Panc1 (cell line): ENCODE measurements at regions not wholly inside any gene's neighbourhood (a gene's known extent, or its start where the extent isn't known, plus 50 kb on each side); places are given as distances from the start of the nearest gene placed in this dataset.

Experiments
- ATAC-seq: fragments of 200-7000 bp; cut with Tn5 transposase; 2 replicates; pipeline ENCODE4 v1.9.1; 2020; ENCODE audit warnings: mild to moderate bottlenecking, moderate library complexity
- BruUV-seq: library from RNA; stranded (reverse); fragments of 400-500 nt; replicated peaks from 2 replicates; lab custom pipeline; 2021; lab: Mats Ljungman, UMichigan
- CTCF ChIA-PET: fragments of 300-600 bp; sonication (Branson Sonifier 250); formaldehyde crosslinking; loops from one replicate; lab custom pipeline; 2022; ENCODE audit warnings: antibody characterized with exemption; lab: Charles Lee
- POLR2A ChIA-PET: fragments of 300-600 bp; sonication (Branson Sonifier 250); formaldehyde crosslinking; loops from one replicate; lab custom pipeline; 2022; ENCODE audit warnings: antibody characterized with exemption; lab: Charles Lee
- DNase-seq: peaks from one replicate; pipeline ENCODE4 v3.0.0-alpha.2; 2010; ENCODE audit warnings: low read depth, low spot score
- H3K27ac ChIP-seq: 2 replicates; pipeline ENCODE4 v1.5.1; 2011; ENCODE audit warnings: mild to moderate bottlenecking, low read length, inconsistent platforms
- H3K27me3 ChIP-seq: fragments of 200-500 bp; sonication (Bioruptor generic); 2 replicates; pipeline ENCODE4 v1.6.0; 2014; ENCODE audit warnings: low read length, inconsistent platforms; ENCODE audit not compliant: control insufficient read depth, insufficient read depth
- H3K36me3 ChIP-seq: fragments of 200-500 bp; sonication (Bioruptor generic); 2 replicates; pipeline ENCODE4 v1.5.1; 2014; ENCODE audit warnings: inconsistent platforms, mild to moderate bottlenecking, low read length, moderate library complexity; ENCODE audit not compliant: control insufficient read depth, insufficient read depth
- H3K4me1 ChIP-seq: 2 replicates; pipeline ENCODE4 v1.5.1; 2011; ENCODE audit warnings: inconsistent platforms, mild to moderate bottlenecking, low read length, moderate library complexity; ENCODE audit not compliant: control insufficient read depth, insufficient read depth
- H3K4me3 ChIP-seq, 2 experiments: 2 replicates each; pipeline ENCODE4 v1.5.1; 2011 to 2012; ENCODE audit warnings: low read depth in 2 of 2, low read length in 2 of 2, mild to moderate bottlenecking in 2 of 2, inconsistent platforms in 1 of 2, moderate library complexity in 1 of 2
- H3K9me3 ChIP-seq: fragments of 200-500 bp; sonication (Bioruptor generic); 2 replicates; pipeline ENCODE4 v1.5.1; 2014; ENCODE audit warnings: low read depth, mild to moderate bottlenecking, inconsistent platforms, low read length, moderate library complexity; ENCODE audit not compliant: control insufficient read depth, insufficient read depth
- POLR2AphosphoS5 ChIP-seq: IDR thresholded peaks from 2 replicates; pipeline ENCODE4 v1.6.1; 2012; ENCODE audit warnings: mild to moderate bottlenecking, low read depth, low read length, moderate library complexity
- REST ChIP-seq, 2 experiments: IDR thresholded peaks; 2 replicates each; pipeline ENCODE4 v1.6.1; 2011 to 2012; ENCODE audit warnings: low read depth in 2 of 2, control low read depth in 1 of 2, low read length in 1 of 2, mild to moderate bottlenecking in 1 of 2, moderate library complexity in 1 of 2; ENCODE audit not compliant: insufficient read depth in 1 of 2
- SIN3A ChIP-seq: IDR thresholded peaks from 2 replicates; pipeline ENCODE4 v1.6.1; 2012; ENCODE audit warnings: low read depth, mild to moderate bottlenecking, low read length, moderate library complexity, borderline replicate concordance; ENCODE audit not compliant: insufficient read depth
- TCF7L2 ChIP-seq: IDR thresholded peaks from 2 replicates; pipeline ENCODE4 v1.6.1; 2011; ENCODE audit warnings: mild to moderate bottlenecking, low read depth, low read length, inconsistent platforms
- in situ Hi-C: cut with HindIII; loops from 2 replicates; pipeline ENCODE4 v1.10.0; 2016; ENCODE audit warnings: low sequenced_read_pairs, low pct_unique_long_range_greater_than_20kb
- intact Hi-C: fragments of 100-400 bp; cut with micrococcal nuclease; formaldehyde crosslinking; loops from one replicate; pipeline ENCODE4 v1.10.0; 2022; ENCODE audit not compliant: unreplicated experiment
- TF ChIP-seq, protein P1 (sequence below): fragments of 450-650 bp; IDR thresholded peaks from 2 replicates; pipeline ENCODE4 v1.5.1; 2017; ENCODE audit warnings: mild to moderate bottlenecking

GRCh38 chr7:114823290-114823689, 98.6 kb upstream of the MDFIC start:
- ChIA-PET POLR2A (no interaction called here), CTCF (no interaction called here)
- BruUV-seq, result no TSS peak
- TF ChIP-seq POLR2AphosphoS5 (no peak), REST (IDR thresholded peaks at IDR 0.05; ENCODE audit: insufficient read depth in 1 of 2, low read depth in 2 of 2, low read length in 1 of 2) (no peak), TCF7L2 (no peak), SIN3A (no peak)
- TF ChIP-seq, protein P1, sequence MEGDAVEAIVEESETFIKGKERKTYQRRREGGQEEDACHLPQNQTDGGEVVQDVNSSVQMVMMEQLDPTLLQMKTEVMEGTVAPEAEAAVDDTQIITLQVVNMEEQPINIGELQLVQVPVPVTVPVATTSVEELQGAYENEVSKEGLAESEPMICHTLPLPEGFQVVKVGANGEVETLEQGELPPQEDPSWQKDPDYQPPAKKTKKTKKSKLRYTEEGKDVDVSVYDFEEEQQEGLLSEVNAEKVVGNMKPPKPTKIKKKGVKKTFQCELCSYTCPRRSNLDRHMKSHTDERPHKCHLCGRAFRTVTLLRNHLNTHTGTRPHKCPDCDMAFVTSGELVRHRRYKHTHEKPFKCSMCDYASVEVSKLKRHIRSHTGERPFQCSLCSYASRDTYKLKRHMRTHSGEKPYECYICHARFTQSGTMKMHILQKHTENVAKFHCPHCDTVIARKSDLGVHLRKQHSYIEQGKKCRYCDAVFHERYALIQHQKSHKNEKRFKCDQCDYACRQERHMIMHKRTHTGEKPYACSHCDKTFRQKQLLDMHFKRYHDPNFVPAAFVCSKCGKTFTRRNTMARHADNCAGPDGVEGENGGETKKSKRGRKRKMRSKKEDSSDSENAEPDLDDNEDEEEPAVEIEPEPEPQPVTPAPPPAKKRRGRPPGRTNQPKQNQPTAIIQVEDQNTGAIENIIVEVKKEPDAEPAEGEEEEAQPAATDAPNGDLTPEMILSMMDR, result no peak
- Histone ChIP-seq H3K4me3 (no peak overlapping the region), H3K27ac (no peak overlapping the region), H3K9me3 (peaks cover 9% of the 10 kb centered on the region; the same call in 1 of the 2 replicates), H3K4me1 (no peaks in the 10 kb centered on the region), H3K27me3 (no peaks in the 10 kb centered on the region), H3K36me3 (no peaks in the 10 kb centered on the region)
- intact Hi-C loops, result no loop called here
- DNase-seq (no peak), ATAC-seq (no peak)
- in situ Hi-C loops, result no loop called here

- intact Hi-C loops, result no loop called here
- H3K4me3 ChIP-seq, result no peak overlapping the region
- H3K27ac ChIP-seq, result no peak overlapping the region
- peaks cover 11% of the 10 kb centered on the region; the same call in 1 of the 2 replicates for H3K9me3 ChIP-seq
- no peak for TF ChIP-seq TCF7L2
- TF ChIP-seq, protein P1, result peak; percentile 29
- in situ Hi-C loops, result no loop called here
- DNase-seq (no peak), ATAC-seq (no peak)
- no peaks in the 10 kb centered on the region for H3K36me3 ChIP-seq
- no TSS peak for BruUV-seq
- CTCF ChIA-PET, result no interaction called here
- no peaks in the 10 kb centered on the region for H3K27me3 ChIP-seq
- H3K4me1 ChIP-seq, result no peaks in the 10 kb centered on the region
- POLR2A ChIA-PET, result no interaction called here
These were observed 96.4 kb upstream of the MDFIC start for GRCh38 chr7:114825423-114825951.
